GM12878 (cell line): ENCODE measurements at regions not wholly inside any gene's neighbourhood (a gene's known extent, or its start where the extent isn't known, plus 50 kb on each side); places are given as distances from the start of the nearest gene placed in this dataset.

Experiments
- ATAC-seq: fragments of 200-7000 bp; cut with Tn5 transposase; 3 replicates; pipeline ENCODE4 v1.9.1; 2020; ENCODE audit warnings: mild to moderate bottlenecking, moderate library complexity
- BruUV-seq: library from RNA; stranded (reverse); fragments of 400-500 nt; replicated peaks from 2 replicates; lab custom pipeline; 2021; lab: Mats Ljungman, UMichigan
- CTCF ChIA-PET: fragments of 300-600 bp; sonication (Branson Sonifier 250); formaldehyde crosslinking; extraction: SDS; loops from one replicate; lab custom pipeline; 2021; ENCODE audit warnings: inconsistent platforms; lab: Yijun Ruan, JAX
- POLR2A ChIA-PET: fragments of 350-600 bp; formaldehyde crosslinking; extraction: SDS; loops from one replicate; lab custom pipeline; 2021; ENCODE audit warnings: inconsistent platforms; lab: Charles Lee
- RAD21 ChIA-PET: fragments of 300-600 bp; sonication (Branson Sonifier 250); formaldehyde crosslinking; loops from one replicate; lab custom pipeline; 2023; ENCODE audit warnings: antibody characterized with exemption; ENCODE audit not compliant: unreplicated experiment; lab: Charles Lee
- SMC1A ChIA-PET: fragments of 300-600 bp; sonication (Branson Sonifier 250); formaldehyde crosslinking; loops from one replicate; lab custom pipeline; 2023; ENCODE audit not compliant: unreplicated experiment, uncharacterized antibody; lab: Charles Lee
- DNase-seq: peaks from one replicate; pipeline ENCODE4 v3.0.0-alpha.2; 2011; ENCODE audit warnings: low read depth, low spot score
- FAIRE-seq: peaks from 3 replicates; lab custom pipeline; 2011; peaks lifted over from hg19 to GRCh38; lab: Jason Lieb, UNC
- H2AFZ ChIP-seq: 2 replicates; pipeline ENCODE4 v1.6.0; 2011; ENCODE audit warnings: low read depth, low read length, control low read depth; ENCODE audit not compliant: control insufficient read depth
- H3K27ac ChIP-seq: 2 replicates; pipeline ENCODE4 v1.5.1; 2011; ENCODE audit warnings: control low read depth; ENCODE audit not compliant: control insufficient read depth, insufficient read depth
- H3K27me3 ChIP-seq, 2 experiments: replicated peaks in 1 of 2; 2 replicates each; pipeline versions ENCODE4 v1.6.0 to v1.6.1; 2011; ENCODE audit warnings: low read length in 1 of 2; ENCODE audit not compliant: control insufficient read depth in 2 of 2, insufficient read depth in 2 of 2
- H3K36me3 ChIP-seq, 2 experiments: 2 replicates each; pipeline ENCODE4 v1.5.1; 2011; ENCODE audit warnings: low read length in 1 of 2; ENCODE audit not compliant: control insufficient read depth in 2 of 2, insufficient read depth in 2 of 2
- H3K4me1 ChIP-seq: 2 replicates; pipeline ENCODE4 v1.6.1; 2011; ENCODE audit warnings: mild to moderate bottlenecking, low read length, moderate library complexity, mixed read lengths; ENCODE audit not compliant: control insufficient read depth, insufficient read depth
- H3K4me2 ChIP-seq: 2 replicates; pipeline ENCODE4 v1.6.0; 2011; ENCODE audit warnings: control low read depth; ENCODE audit not compliant: control insufficient read depth, insufficient read depth
- H3K4me3 ChIP-seq: fragments of 200-600 bp; sonication (generic); 2 replicates; pipeline ENCODE4 v1.5.1; 2016
- H3K79me2 ChIP-seq: 2 replicates; pipeline ENCODE4 v1.6.0; 2011; ENCODE audit warnings: low read length; ENCODE audit not compliant: control insufficient read depth, insufficient read depth
- H3K9ac ChIP-seq: 2 replicates; pipeline ENCODE4 v1.8.0; 2011; ENCODE audit warnings: low read length, control low read depth, mixed read lengths; ENCODE audit not compliant: control insufficient read depth, insufficient read depth
- H3K9me3 ChIP-seq: replicated peaks from 3 replicates; pipeline ENCODE4 v1.5.1; 2011; ENCODE audit warnings: mild to moderate bottlenecking, low read length; ENCODE audit not compliant: control insufficient read depth, insufficient read depth
- H4K20me1 ChIP-seq: 2 replicates; pipeline ENCODE4 v1.6.0; 2011; ENCODE audit not compliant: control insufficient read depth, insufficient read depth
- BACH1 ChIP-seq: fragments of 450-650 bp; IDR thresholded peaks from 2 replicates; pipeline ENCODE4 v1.6.1; 2017; ENCODE audit warnings: mild to moderate bottlenecking, borderline replicate concordance
- CBFB ChIP-seq: IDR thresholded peaks from 2 replicates; pipeline ENCODE4 v1.6.1; 2016; ENCODE audit warnings: antibody characterized with exemption, low read depth
- FOS ChIP-seq: IDR thresholded peaks from 3 replicates; pipeline ENCODE4 v1.6.1; 2011; ENCODE audit warnings: borderline replicate concordance; ENCODE audit not compliant: insufficient read length; ENCODE audit errors: extremely low read depth
- PAX5 ChIP-seq: IDR thresholded peaks from 2 replicates; pipeline ENCODE4 v1.6.1; 2011; ENCODE audit warnings: low read depth, low read length, borderline replicate concordance
- POLR2AphosphoS2 ChIP-seq: IDR thresholded peaks from 2 replicates; pipeline ENCODE4 v1.6.1; 2011; ENCODE audit warnings: low read depth, mild to moderate bottlenecking, low read length, improper control_type of control experiment, moderate library complexity
- ZBTB40 ChIP-seq: fragments of 450-650 bp; IDR thresholded peaks from 2 replicates; pipeline ENCODE4 v1.6.1; 2016; ENCODE audit warnings: mild to moderate bottlenecking, moderate library complexity, borderline replicate concordance
- ZSCAN29 ChIP-seq: fragments of 450-650 bp; IDR thresholded peaks from 2 replicates; pipeline ENCODE4 v1.6.1; 2017; ENCODE audit warnings: mild to moderate bottlenecking, moderate library complexity
- WGBS: methylation state at CpG from one replicate; pipeline ENCODE4 v1.1.6; 2016; ENCODE audit warnings: low lambda C conversion rate; ENCODE audit not compliant: insufficient replicate concordance, insufficient coverage; ENCODE audit errors: missing lambda C conversion rate; 5-methylcytosine and 5-hydroxymethylcytosine counted together
- in situ Hi-C: fragments of 300-500 bp; cut with MboI; formaldehyde crosslinking; loops from 9 replicates; pipeline ENCODE4 v1.14.3; 2018; ENCODE audit warnings: mixed read lengths
- intact Hi-C: fragments of 100-400 bp; cut with micrococcal nuclease; formaldehyde crosslinking; loops from one replicate; pipeline ENCODE4 v1.14.2; 2022; ENCODE audit not compliant: unreplicated experiment
- TF ChIP-seq, protein P1 (sequence below): fragments of 450-650 bp; IDR thresholded peaks from 2 replicates; pipeline ENCODE4 v1.6.1; 2017; ENCODE audit warnings: antibody characterized with exemption, mild to moderate bottlenecking, moderate library complexity
- TF ChIP-seq, protein P2 (sequence below): fragments of 450-650 bp; IDR thresholded peaks from 2 replicates; pipeline ENCODE4 v1.6.1; 2017; ENCODE audit warnings: borderline replicate concordance

DNA sequence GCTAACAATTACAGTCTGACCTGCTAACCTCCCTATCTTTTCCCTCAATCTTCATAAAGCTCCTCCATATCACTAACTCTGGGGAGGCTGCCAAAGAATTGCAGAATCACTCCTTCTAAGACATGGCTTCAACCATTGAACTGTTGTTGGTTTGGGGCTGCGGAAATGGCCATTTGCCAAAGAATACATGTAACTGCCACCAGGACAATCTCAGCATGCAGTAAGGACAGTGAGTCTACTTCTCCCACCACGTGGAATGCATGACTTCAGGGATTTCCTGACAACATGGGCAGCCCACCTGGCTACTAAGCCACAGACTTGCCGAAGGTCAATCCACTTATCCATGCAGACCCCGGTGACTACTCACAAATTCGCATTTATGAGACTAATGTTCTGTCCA, 104.3 kb upstream of the NUDT7 start:
- Histone ChIP-seq H3K9me3 (no peaks in the 10 kb centered on the region), H3K9ac (no peak overlapping the region), H3K27ac (no peak overlapping the region), H3K27me3 (no peaks in the 10 kb centered on the region), H3K4me3 (no peak overlapping the region), H3K4me1 (no peaks in the 10 kb centered on the region), H3K4me2 (no peak overlapping the region), H2AFZ (no peak overlapping the region), H4K20me1 (no peaks in the 10 kb centered on the region), H3K79me2 (no peaks in the 10 kb centered on the region), H3K36me3 (no peaks in the 10 kb centered on the region)
- RAD21 ChIA-PET = no interaction called here
- POLR2A ChIA-PET = no interaction called here
- CTCF ChIA-PET = interaction anchor here (0.7 kb wide), 1 partner anchor 347 kb away, joined by 4 read pairs; no protein-coding TSS in a partner anchor
- intact Hi-C loops = no loop called here
- FAIRE-seq (no peak), DNase-seq (no peak), ATAC-seq (no peak)
- BruUV-seq = no TSS peak
- SMC1A ChIA-PET = no interaction called here
- TF ChIP-seq CBFB = no peak
- TF ChIP-seq POLR2AphosphoS2 = no peak
- TF ChIP-seq, protein P1, sequence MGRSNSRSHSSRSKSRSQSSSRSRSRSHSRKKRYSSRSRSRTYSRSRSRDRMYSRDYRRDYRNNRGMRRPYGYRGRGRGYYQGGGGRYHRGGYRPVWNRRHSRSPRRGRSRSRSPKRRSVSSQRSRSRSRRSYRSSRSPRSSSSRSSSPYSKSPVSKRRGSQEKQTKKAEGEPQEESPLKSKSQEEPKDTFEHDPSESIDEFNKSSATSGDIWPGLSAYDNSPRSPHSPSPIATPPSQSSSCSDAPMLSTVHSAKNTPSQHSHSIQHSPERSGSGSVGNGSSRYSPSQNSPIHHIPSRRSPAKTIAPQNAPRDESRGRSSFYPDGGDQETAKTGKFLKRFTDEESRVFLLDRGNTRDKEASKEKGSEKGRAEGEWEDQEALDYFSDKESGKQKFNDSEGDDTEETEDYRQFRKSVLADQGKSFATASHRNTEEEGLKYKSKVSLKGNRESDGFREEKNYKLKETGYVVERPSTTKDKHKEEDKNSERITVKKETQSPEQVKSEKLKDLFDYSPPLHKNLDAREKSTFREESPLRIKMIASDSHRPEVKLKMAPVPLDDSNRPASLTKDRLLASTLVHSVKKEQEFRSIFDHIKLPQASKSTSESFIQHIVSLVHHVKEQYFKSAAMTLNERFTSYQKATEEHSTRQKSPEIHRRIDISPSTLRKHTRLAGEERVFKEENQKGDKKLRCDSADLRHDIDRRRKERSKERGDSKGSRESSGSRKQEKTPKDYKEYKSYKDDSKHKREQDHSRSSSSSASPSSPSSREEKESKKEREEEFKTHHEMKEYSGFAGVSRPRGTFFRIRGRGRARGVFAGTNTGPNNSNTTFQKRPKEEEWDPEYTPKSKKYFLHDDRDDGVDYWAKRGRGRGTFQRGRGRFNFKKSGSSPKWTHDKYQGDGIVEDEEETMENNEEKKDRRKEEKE = no peak
- TF ChIP-seq PAX5 = no peak
- no peak for TF ChIP-seq BACH1
- in situ Hi-C loops = no loop called here
- WGBS = 40% methylated on average over 5 of the region's 5 CpGs

DNA sequence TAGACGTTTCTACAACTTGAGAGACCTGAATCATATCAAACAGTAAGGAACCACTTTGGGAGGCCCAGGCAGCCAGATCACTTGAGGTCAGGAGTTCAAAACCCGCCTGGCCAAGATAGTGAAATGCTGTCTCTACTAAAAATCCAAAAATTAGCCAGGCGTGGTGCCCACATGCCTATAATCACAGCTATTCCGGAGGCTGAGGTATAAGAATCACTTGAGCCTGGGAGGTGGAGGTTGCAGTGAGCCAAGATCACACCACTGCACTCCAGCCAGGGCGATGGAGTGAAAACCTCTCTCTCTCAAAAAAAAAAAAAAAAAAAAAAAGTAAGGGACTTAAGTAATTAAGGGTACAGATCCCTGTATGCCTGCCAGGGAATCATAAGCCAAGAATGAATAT, 103.4 kb upstream of the NUDT7 start:
- WGBS = 0% methylated on average over 5 of the region's 5 CpGs
- no peak overlapping the region for H3K9ac ChIP-seq
- TF ChIP-seq FOS (no peak), ZBTB40 (no peak), ZSCAN29 (no peak)
- TF ChIP-seq, protein P2, sequence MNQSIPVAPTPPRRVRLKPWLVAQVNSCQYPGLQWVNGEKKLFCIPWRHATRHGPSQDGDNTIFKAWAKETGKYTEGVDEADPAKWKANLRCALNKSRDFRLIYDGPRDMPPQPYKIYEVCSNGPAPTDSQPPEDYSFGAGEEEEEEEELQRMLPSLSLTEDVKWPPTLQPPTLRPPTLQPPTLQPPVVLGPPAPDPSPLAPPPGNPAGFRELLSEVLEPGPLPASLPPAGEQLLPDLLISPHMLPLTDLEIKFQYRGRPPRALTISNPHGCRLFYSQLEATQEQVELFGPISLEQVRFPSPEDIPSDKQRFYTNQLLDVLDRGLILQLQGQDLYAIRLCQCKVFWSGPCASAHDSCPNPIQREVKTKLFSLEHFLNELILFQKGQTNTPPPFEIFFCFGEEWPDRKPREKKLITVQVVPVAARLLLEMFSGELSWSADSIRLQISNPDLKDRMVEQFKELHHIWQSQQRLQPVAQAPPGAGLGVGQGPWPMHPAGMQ = no peak

More for the DNA sequence above, 103.4 kb upstream of the NUDT7 start:
- ChIA-PET CTCF (no interaction called here), POLR2A (no interaction called here), SMC1A (no interaction called here), RAD21 (no interaction called here)
- intact Hi-C loops = no loop called here
- DNase-seq (no peak), FAIRE-seq (no peak), ATAC-seq (no peak)
- BruUV-seq = no TSS peak
- Histone ChIP-seq H4K20me1 (no peaks in the 10 kb centered on the region), H3K27me3 (no peaks in the 10 kb centered on the region), H3K9me3 (no peaks in the 10 kb centered on the region), H3K27ac (no peak overlapping the region), H3K79me2 (no peaks in the 10 kb centered on the region), H2AFZ (no peak overlapping the region), H3K4me2 (no peak overlapping the region), H3K4me1 (no peaks in the 10 kb centered on the region), H3K4me3 (no peak overlapping the region), H3K36me3 (no peaks in the 10 kb centered on the region)
- in situ Hi-C loops = no loop called here
